MM.1S (cell line): ENCODE measurements at regions not wholly inside any gene's neighbourhood (a gene's known extent, or its start where the extent isn't known, plus 50 kb on each side); places are given as distances from the start of the nearest gene placed in this dataset.

Experiments used
- DNase-seq: peaks from one replicate; pipeline ENCODE4 v3.0.0-alpha.2; 2015
- H2AFZ ChIP-seq: fragments of 300-600 bp; sonication (generic); 2 replicates; pipeline ENCODE4 v1.6.0; 2016; ENCODE audit warnings: antibody characterized with exemption, low read length
- H3F3A ChIP-seq: fragments of 300-600 bp; sonication (generic); 2 replicates; pipeline ENCODE4 v1.6.1; 2016; ENCODE audit warnings: mild to moderate bottlenecking, antibody characterized with exemption, low read length, moderate library complexity, mixed read lengths; ENCODE audit not compliant: insufficient read depth
- H3K27ac ChIP-seq: fragments of 300-600 bp; sonication (generic); 2 replicates; pipeline ENCODE4 v1.5.1; 2016; ENCODE audit warnings: mild to moderate bottlenecking, low read length
- H3K27me3 ChIP-seq: fragments of 300-600 bp; sonication (generic); replicated peaks from 2 replicates; pipeline ENCODE4 v1.6.0; 2016; ENCODE audit warnings: low read length; ENCODE audit not compliant: insufficient read depth
- H3K36me3 ChIP-seq: fragments of 300-600 bp; sonication (generic); replicated peaks from 2 replicates; pipeline ENCODE4 v1.6.1; 2016; ENCODE audit warnings: mild to moderate bottlenecking, low read length, mixed read lengths; ENCODE audit not compliant: insufficient read depth
- H3K4me1 ChIP-seq: fragments of 300-600 bp; sonication (generic); 2 replicates; pipeline ENCODE4 v1.6.1; 2016; ENCODE audit warnings: low read length, mixed read lengths
- H3K4me2 ChIP-seq: fragments of 300-600 bp; sonication (generic); 2 replicates; pipeline ENCODE4 v1.6.0; 2016; ENCODE audit warnings: low read depth, low read length
- H3K4me3 ChIP-seq: fragments of 300-600 bp; sonication (generic); 2 replicates; pipeline ENCODE4 v1.5.1; 2016; ENCODE audit warnings: low read length, mixed read lengths
- H3K79me2 ChIP-seq: fragments of 300-600 bp; sonication (generic); 2 replicates; pipeline ENCODE4 v1.6.1; 2016; ENCODE audit warnings: mixed run types, low read length, mixed read lengths
- H3K9ac ChIP-seq: fragments of 300-600 bp; sonication (generic); 2 replicates; pipeline ENCODE4 v1.6.1; 2016; ENCODE audit warnings: low read length, mixed read lengths
- H3K9me2 ChIP-seq: fragments of 300-600 bp; sonication (generic); replicated peaks from 2 replicates; pipeline ENCODE4 v1.6.1; 2016; ENCODE audit warnings: mild to moderate bottlenecking, low read length, mixed read lengths; ENCODE audit not compliant: insufficient read depth
- H3K9me3 ChIP-seq: fragments of 300-600 bp; sonication (generic); replicated peaks from 2 replicates; pipeline ENCODE4 v1.6.1; 2016; ENCODE audit warnings: mild to moderate bottlenecking, low read length, mixed read lengths; ENCODE audit not compliant: insufficient read depth
- H4K20me1 ChIP-seq: fragments of 300-600 bp; sonication (generic); 2 replicates; pipeline ENCODE4 v1.6.1; 2016; ENCODE audit warnings: mild to moderate bottlenecking, low read length, moderate library complexity, mixed read lengths; ENCODE audit not compliant: insufficient read depth
- EZH2 ChIP-seq: fragments of 300-600 bp; sonication (generic); optimal IDR thresholded peaks from 2 replicates; pipeline ENCODE3; 2017; ENCODE audit warnings: low read depth, mild to moderate bottlenecking, antibody characterized with exemption, low read length, mixed read lengths
- EZH2phosphoT487 ChIP-seq: fragments of 300-600 bp; sonication (generic); IDR thresholded peaks from 2 replicates; pipeline ENCODE4 v1.6.1; 2018; ENCODE audit warnings: antibody characterized with exemption, low read length
- TF ChIP-seq, protein P1 (sequence below): fragments of 300-600 bp; sonication (generic); IDR thresholded peaks from 2 replicates; pipeline ENCODE4 v1.5.1; 2016; ENCODE audit warnings: antibody characterized with exemption, low read length, mixed read lengths

DNA sequence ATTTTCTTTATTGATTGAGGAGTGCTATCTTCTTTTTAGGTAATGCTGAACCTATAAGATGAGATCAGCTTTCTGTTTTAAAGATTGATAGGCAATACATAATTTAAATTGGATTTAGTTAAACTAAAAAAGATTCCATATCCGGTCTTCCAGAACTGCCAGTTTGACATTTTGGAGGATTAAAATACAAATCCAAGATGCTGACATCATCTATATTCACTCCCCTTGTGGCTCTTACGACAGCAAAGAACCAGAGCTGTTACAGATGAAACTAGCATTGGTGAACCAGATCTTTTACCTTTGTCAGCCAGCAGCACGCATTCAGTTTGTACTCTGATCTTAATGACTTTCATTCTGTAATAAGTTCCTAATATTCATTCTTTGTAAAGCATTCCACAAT is 218.7 kb downstream of the ZIC4 start:
- no peaks in the 10 kb centered on the region for H3K79me2 ChIP-seq
- no peaks in the 10 kb centered on the region for H3K9me2 ChIP-seq

DNA sequence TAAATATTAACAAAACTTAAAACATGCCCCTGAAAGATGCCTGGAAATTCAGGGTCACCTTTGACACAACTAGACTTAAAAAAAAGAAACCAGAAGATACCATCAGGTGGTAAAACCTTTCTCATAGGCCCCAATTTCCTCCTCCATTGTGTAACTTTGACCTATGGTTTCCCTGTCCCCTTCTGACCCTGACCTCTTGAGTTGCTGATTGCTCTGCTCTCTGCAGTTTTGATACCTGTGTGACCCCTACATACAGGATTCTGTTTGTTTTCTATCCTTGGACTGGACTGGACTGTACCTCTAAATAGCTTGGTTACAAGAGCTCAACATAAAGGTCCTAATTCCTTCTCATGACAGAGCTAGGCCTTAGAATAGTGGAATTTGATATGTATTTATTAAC is 220.6 kb downstream of the ZIC4 start:
- no peak for DNase-seq
- Histone ChIP-seq H4K20me1 (no peaks in the 10 kb centered on the region), H3K4me1 (no peaks in the 10 kb centered on the region), H3K79me2 (no peaks in the 10 kb centered on the region), H3K36me3 (no peaks in the 10 kb centered on the region), H3K4me3 (no peak overlapping the region), H3K9me2 (no peaks in the 10 kb centered on the region), H3K9me3 (no peaks in the 10 kb centered on the region), H2AFZ (no peak overlapping the region), H3K27ac (no peak overlapping the region), H3K4me2 (no peak overlapping the region), H3F3A (no peaks in the 10 kb centered on the region), H3K27me3 (no peaks in the 10 kb centered on the region), H3K9ac (no peak overlapping the region)
- TF ChIP-seq, protein P1, sequence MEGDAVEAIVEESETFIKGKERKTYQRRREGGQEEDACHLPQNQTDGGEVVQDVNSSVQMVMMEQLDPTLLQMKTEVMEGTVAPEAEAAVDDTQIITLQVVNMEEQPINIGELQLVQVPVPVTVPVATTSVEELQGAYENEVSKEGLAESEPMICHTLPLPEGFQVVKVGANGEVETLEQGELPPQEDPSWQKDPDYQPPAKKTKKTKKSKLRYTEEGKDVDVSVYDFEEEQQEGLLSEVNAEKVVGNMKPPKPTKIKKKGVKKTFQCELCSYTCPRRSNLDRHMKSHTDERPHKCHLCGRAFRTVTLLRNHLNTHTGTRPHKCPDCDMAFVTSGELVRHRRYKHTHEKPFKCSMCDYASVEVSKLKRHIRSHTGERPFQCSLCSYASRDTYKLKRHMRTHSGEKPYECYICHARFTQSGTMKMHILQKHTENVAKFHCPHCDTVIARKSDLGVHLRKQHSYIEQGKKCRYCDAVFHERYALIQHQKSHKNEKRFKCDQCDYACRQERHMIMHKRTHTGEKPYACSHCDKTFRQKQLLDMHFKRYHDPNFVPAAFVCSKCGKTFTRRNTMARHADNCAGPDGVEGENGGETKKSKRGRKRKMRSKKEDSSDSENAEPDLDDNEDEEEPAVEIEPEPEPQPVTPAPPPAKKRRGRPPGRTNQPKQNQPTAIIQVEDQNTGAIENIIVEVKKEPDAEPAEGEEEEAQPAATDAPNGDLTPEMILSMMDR = no peak
- TF ChIP-seq EZH2phosphoT487 = no peak

More for the DNA sequence above, 218.7 kb downstream of the ZIC4 start:
- Histone ChIP-seq H3K9me3 (no peaks in the 10 kb centered on the region), H4K20me1 (no peaks in the 10 kb centered on the region), H3K9ac (no peak overlapping the region), H3K36me3 (no peaks in the 10 kb centered on the region), H2AFZ (no peak overlapping the region), H3F3A (no peaks in the 10 kb centered on the region), H3K4me3 (no peak overlapping the region), H3K4me2 (no peak overlapping the region), H3K27me3 (no peaks in the 10 kb centered on the region), H3K27ac (no peak overlapping the region), H3K4me1 (no peaks in the 10 kb centered on the region)
- DNase-seq = no peak
- TF ChIP-seq EZH2phosphoT487 = no peak
- TF ChIP-seq EZH2 = no peak
- TF ChIP-seq, protein P1 = no peak

DNA sequence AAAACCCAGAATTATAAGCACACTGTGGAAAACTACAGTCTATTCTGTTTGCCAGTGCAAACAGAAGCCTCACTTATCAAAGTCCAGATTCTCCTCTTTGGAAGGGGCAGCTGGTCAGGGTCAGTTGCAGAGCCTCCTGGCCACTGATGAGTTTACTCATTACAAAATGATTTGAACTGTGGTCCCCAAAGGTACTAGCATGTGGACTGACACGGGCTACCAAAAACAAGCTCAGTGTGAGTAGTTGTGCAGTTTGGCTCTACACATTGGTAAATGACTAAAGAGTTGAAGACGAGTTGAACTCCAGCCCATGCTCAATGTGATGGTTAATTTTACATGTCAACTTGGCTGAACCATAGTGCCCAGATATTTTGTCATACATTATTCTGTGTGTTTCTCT is 221.5 kb downstream of the ZIC4 start:
- H3K4me2 ChIP-seq = no peak overlapping the region
- no peaks in the 10 kb centered on the region for H3K79me2 ChIP-seq
- no peak overlapping the region for H2AFZ ChIP-seq
- no peaks in the 10 kb centered on the region for H3K36me3 ChIP-seq
- H3K4me1 ChIP-seq = no peaks in the 10 kb centered on the region
- H3K27me3 ChIP-seq = no peaks in the 10 kb centered on the region
- H4K20me1 ChIP-seq = no peaks in the 10 kb centered on the region
- TF ChIP-seq EZH2phosphoT487 (no peak), EZH2 (no peak)
- TF ChIP-seq, protein P1 = no peak
- H3K9me2 ChIP-seq = no peaks in the 10 kb centered on the region
- no peaks in the 10 kb centered on the region for H3K9me3 ChIP-seq
- no peaks in the 10 kb centered on the region for H3F3A ChIP-seq
- no peak overlapping the region for H3K27ac ChIP-seq
- no peak overlapping the region for H3K9ac ChIP-seq
- no peak for DNase-seq
- H3K4me3 ChIP-seq = no peak overlapping the region

DNA sequence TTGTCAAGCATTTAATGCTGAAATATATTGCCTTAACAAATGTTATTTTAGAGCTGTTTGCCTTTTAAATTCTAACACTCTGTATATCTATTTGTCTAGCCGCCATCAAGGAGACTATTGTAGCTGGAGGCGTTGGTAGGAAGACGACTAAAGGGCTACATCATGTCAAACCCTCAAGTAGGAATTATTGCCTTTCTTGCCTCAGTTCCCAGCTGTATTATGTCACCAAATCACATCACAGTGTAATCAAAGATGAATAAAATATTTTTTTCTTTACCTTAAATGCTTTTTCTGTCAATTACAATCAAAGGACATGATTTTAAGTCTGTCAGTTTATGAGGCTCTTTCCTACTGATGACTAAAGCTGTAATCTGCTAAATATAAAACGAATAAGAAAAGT is 233.1 kb downstream of the ZIC4 start:
- no peaks in the 10 kb centered on the region for H4K20me1 ChIP-seq
- no peaks in the 10 kb centered on the region for H3K79me2 ChIP-seq
- TF ChIP-seq EZH2 (no peak), EZH2phosphoT487 (no peak)
- TF ChIP-seq, protein P1 = no peak
- no peak overlapping the region for H2AFZ ChIP-seq
- H3K9me3 ChIP-seq = no peaks in the 10 kb centered on the region
- no peaks in the 10 kb centered on the region for H3K9me2 ChIP-seq
- no peak overlapping the region for H3K4me2 ChIP-seq
- no peaks in the 10 kb centered on the region for H3K36me3 ChIP-seq
- no peaks in the 10 kb centered on the region for H3K27me3 ChIP-seq
- H3K4me1 ChIP-seq = no peaks in the 10 kb centered on the region
- no peak overlapping the region for H3K9ac ChIP-seq
- no peak overlapping the region for H3K27ac ChIP-seq
- no peaks in the 10 kb centered on the region for H3F3A ChIP-seq
- no peak for DNase-seq
- no peak overlapping the region for H3K4me3 ChIP-seq
